ENCODE measurements at regions not wholly inside any gene's neighbourhood (a gene's known extent, or its start where the extent isn't known, plus 50 kb on each side); places are given as distances from the start of the nearest gene placed in this dataset.

- POLR2A ChIA-PET = no interaction called here
- H3K79me2 ChIP-seq (ENCODE audit: insufficient read depth, low read length) = no peaks in the 10 kb centered on the region
- no peak overlapping the region for H2AFZ ChIP-seq (ENCODE audit: low read depth, low read length, poor library complexity, severe bottlenecking)
- H3K27me3 ChIP-seq (ENCODE audit: insufficient read depth, low read length) = no peaks in the 10 kb centered on the region
- ATAC-seq = no peak
- H3K9me2 ChIP-seq (ENCODE audit: insufficient read depth) = no peaks in the 10 kb centered on the region
- RAD21 ChIA-PET (ENCODE audit: low non-redundant PET in 1 of 2, low total read pairs in 2 of 2, uncharacterized antibody in 2 of 2, unreplicated experiment in 2 of 2) = no interaction called here
- no TSS peak for BruUV-seq (replicated peaks)
- no peak for DNase-seq (ENCODE audit: low read depth, low spot score)
- no peaks in the 10 kb centered on the region for H3K36me3 ChIP-seq (ENCODE audit: control insufficient read depth in 1 of 2, insufficient read depth in 2 of 2, low read length in 2 of 2)
- CTCF ChIA-PET = no interaction called here
- peaks cover 12 to 36% of the 10 kb centered on the region in 2 experiments; a peak in 3 of 4 replicates for H3K9me3 ChIP-seq (ENCODE audit: control insufficient read depth in 1 of 2, insufficient read depth in 1 of 2, low read depth in 1 of 2, low read length in 2 of 2)
- H3K4me2 ChIP-seq (ENCODE audit: low read length) = no peak overlapping the region
- H3K9ac ChIP-seq (ENCODE audit: low read length) = no peak overlapping the region
- intact Hi-C loops (cut with micrococcal nuclease) = no loop called here
- no peaks in the 10 kb centered on the region for H3K4me1 ChIP-seq (ENCODE audit: control insufficient read depth in 1 of 2, insufficient read depth in 2 of 2, low read length in 2 of 2)
- H3K4me3 ChIP-seq (replicated peaks in 1 of 2; ENCODE audit: low read depth in 1 of 2, low read length in 2 of 2) = no peak overlapping the region
- TF ChIP-seq EZH2phosphoT487 (IDR thresholded peaks at IDR 0.05; ENCODE audit: borderline replicate concordance) = no peak
- TF ChIP-seq ZFX (IDR thresholded peaks at IDR 0.05) = no peak
- no peak for TF ChIP-seq REST (IDR thresholded peaks at IDR 0.05; ENCODE audit: low read depth)
- no peak for TF ChIP-seq CTCF (IDR thresholded peaks at IDR 0.05 in 2 of 3, conservative IDR thresholded peaks at IDR 0.05 in 1 of 3; ENCODE audit: borderline replicate concordance in 1 of 3, insufficient read depth in 1 of 3, low read depth in 2 of 3, low read length in 2 of 3)
- no peak for TF ChIP-seq MAX (IDR thresholded peaks at IDR 0.05)
- TF ChIP-seq ELF1 (IDR thresholded peaks at IDR 0.05; ENCODE audit: borderline replicate concordance, low read depth) = no peak
- TF ChIP-seq POLR2AphosphoS5 (IDR thresholded peaks at IDR 0.05; ENCODE audit: low read depth, low read length) = no peak
- TF ChIP-seq SIN3A (IDR thresholded peaks at IDR 0.05; ENCODE audit: low read depth) = no peak
- no peak for TF ChIP-seq SP1 (IDR thresholded peaks at IDR 0.05; ENCODE audit: low read depth)
- no peak for TF ChIP-seq JUND (IDR thresholded peaks at IDR 0.05)
- TF ChIP-seq SRF (IDR thresholded peaks at IDR 0.05; ENCODE audit: low read depth) = no peak
- no peak for TF ChIP-seq POLR2A (IDR thresholded peaks at IDR 0.05; ENCODE audit: borderline replicate concordance, extremely low read depth, insufficient read depth, insufficient read length)
- TF ChIP-seq TCF7L2 (IDR thresholded peaks at IDR 0.05; ENCODE audit: borderline replicate concordance, extremely low read depth, insufficient read depth, insufficient read length) = no peak
- TF ChIP-seq ZNF274 (IDR thresholded peaks at IDR 0.05; ENCODE audit: low read depth, low read length) = no peak
- TF ChIP-seq RAD21 (IDR thresholded peaks at IDR 0.05; ENCODE audit: low read depth) = no peak
- TF ChIP-seq ATF3 (IDR thresholded peaks at IDR 0.05) = no peak
- TF ChIP-seq FOSL1 (IDR thresholded peaks at IDR 0.05; ENCODE audit: low read depth) = no peak
- no peak overlapping the region for H3K27ac ChIP-seq (ENCODE audit: low read depth, low read length)
- no peaks in the 10 kb centered on the region; the same call in 1 of the 2 replicates for H4K20me1 ChIP-seq (ENCODE audit: insufficient read depth)
These were observed 830.2 kb upstream of the SORCS1 start for GRCh38 chr10:107994621-107995270.

Measured in HCT116 (cell line).